Liver (tissue), 3 donors: ENCODE measurements at regions not wholly inside any gene's neighbourhood (a gene's known extent, or its start where the extent isn't known, plus 50 kb on each side); places are given as distances from the start of the nearest gene placed in this dataset.

Experiments used
- GABPA ChIP-seq, 2 donors: IDR thresholded peaks in 1 of 2; conservative IDR thresholded peaks in 1 of 2; 2 replicates each; pipeline ENCODE4 v1.6.1; 2016; ENCODE audit warnings: antibody characterized with exemption in 2 of 2, mild to moderate bottlenecking in 1 of 2, moderate library complexity in 1 of 2
- HNF4A ChIP-seq, 2 donors: conservative IDR thresholded peaks; 2 replicates each; pipeline ENCODE4 v1.6.1; 2016; ENCODE audit warnings: antibody characterized with exemption in 2 of 2, mild to moderate bottlenecking in 2 of 2
- HNF4G ChIP-seq: IDR thresholded peaks from 2 replicates; pipeline ENCODE4 v1.6.1; 2016; ENCODE audit warnings: antibody characterized with exemption
- RAD21 ChIP-seq, 2 donors: IDR thresholded peaks; 2 replicates each; pipeline ENCODE4 v1.6.1; 2016; ENCODE audit warnings: antibody characterized with exemption in 2 of 2, mild to moderate bottlenecking in 2 of 2
- RXRA ChIP-seq, 2 donors: IDR thresholded peaks; 2 replicates each; pipeline ENCODE4 v1.6.1; 2017 to 2018; ENCODE audit warnings: antibody characterized with exemption in 2 of 2, mild to moderate bottlenecking in 1 of 2
- TAF1 ChIP-seq: conservative IDR thresholded peaks from 2 replicates; pipeline ENCODE4 v1.6.1; 2016; ENCODE audit warnings: antibody characterized with exemption, mild to moderate bottlenecking
- TF ChIP-seq, protein P1 (sequence below): fragments of 150-350 bp; IDR thresholded peaks from 2 replicates; pipeline ENCODE4 v1.5.1; 2017; ENCODE audit warnings: improper control_type of control experiment, low read depth, low read length; ENCODE audit not compliant: missing input control
- TF ChIP-seq, protein P2 (sequence below): IDR thresholded peaks from 2 replicates; pipeline ENCODE4 v1.6.1; 2016; ENCODE audit warnings: antibody characterized with exemption, mild to moderate bottlenecking
- TF ChIP-seq, protein P3 (sequence below): IDR thresholded peaks from 2 replicates; pipeline ENCODE4 v1.6.1; 2016; ENCODE audit warnings: antibody characterized with exemption
- TF ChIP-seq, protein P4 (sequence below): IDR thresholded peaks from 2 replicates; pipeline ENCODE4 v1.6.1; 2016; ENCODE audit warnings: antibody characterized with exemption
- donor health status: healthy.
- donor health status: healthy.

DNA sequence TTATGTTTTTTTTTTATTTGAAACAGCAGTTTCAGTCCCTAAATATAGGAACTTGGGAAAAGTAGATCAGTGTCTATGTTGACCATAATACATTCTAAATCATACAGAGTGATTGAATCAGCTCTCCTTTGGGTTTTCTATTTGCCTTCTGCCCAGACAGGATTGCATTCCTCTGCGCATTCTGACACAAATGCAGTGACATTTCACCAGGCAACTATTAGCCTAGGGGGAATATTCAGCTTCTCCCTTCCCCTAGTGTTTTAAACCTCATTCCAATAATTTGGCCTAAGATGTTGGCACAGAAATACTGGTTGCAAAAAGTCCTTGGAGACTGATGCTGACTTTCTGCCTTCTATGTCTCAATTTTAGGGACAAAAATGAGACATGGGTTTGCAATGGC, 172.8 kb downstream of the PTGER3 start:
- no peak for TF ChIP-seq HNF4G
- TF ChIP-seq, protein P1, sequence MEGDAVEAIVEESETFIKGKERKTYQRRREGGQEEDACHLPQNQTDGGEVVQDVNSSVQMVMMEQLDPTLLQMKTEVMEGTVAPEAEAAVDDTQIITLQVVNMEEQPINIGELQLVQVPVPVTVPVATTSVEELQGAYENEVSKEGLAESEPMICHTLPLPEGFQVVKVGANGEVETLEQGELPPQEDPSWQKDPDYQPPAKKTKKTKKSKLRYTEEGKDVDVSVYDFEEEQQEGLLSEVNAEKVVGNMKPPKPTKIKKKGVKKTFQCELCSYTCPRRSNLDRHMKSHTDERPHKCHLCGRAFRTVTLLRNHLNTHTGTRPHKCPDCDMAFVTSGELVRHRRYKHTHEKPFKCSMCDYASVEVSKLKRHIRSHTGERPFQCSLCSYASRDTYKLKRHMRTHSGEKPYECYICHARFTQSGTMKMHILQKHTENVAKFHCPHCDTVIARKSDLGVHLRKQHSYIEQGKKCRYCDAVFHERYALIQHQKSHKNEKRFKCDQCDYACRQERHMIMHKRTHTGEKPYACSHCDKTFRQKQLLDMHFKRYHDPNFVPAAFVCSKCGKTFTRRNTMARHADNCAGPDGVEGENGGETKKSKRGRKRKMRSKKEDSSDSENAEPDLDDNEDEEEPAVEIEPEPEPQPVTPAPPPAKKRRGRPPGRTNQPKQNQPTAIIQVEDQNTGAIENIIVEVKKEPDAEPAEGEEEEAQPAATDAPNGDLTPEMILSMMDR: no peak
- no peak for TF ChIP-seq TAF1
- TF ChIP-seq, protein P2, sequence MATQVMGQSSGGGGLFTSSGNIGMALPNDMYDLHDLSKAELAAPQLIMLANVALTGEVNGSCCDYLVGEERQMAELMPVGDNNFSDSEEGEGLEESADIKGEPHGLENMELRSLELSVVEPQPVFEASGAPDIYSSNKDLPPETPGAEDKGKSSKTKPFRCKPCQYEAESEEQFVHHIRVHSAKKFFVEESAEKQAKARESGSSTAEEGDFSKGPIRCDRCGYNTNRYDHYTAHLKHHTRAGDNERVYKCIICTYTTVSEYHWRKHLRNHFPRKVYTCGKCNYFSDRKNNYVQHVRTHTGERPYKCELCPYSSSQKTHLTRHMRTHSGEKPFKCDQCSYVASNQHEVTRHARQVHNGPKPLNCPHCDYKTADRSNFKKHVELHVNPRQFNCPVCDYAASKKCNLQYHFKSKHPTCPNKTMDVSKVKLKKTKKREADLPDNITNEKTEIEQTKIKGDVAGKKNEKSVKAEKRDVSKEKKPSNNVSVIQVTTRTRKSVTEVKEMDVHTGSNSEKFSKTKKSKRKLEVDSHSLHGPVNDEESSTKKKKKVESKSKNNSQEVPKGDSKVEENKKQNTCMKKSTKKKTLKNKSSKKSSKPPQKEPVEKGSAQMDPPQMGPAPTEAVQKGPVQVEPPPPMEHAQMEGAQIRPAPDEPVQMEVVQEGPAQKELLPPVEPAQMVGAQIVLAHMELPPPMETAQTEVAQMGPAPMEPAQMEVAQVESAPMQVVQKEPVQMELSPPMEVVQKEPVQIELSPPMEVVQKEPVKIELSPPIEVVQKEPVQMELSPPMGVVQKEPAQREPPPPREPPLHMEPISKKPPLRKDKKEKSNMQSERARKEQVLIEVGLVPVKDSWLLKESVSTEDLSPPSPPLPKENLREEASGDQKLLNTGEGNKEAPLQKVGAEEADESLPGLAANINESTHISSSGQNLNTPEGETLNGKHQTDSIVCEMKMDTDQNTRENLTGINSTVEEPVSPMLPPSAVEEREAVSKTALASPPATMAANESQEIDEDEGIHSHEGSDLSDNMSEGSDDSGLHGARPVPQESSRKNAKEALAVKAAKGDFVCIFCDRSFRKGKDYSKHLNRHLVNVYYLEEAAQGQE: no peak
- TF ChIP-seq, protein P3, sequence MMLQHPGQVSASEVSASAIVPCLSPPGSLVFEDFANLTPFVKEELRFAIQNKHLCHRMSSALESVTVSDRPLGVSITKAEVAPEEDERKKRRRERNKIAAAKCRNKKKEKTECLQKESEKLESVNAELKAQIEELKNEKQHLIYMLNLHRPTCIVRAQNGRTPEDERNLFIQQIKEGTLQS: no peak
- TF ChIP-seq, protein P4, sequence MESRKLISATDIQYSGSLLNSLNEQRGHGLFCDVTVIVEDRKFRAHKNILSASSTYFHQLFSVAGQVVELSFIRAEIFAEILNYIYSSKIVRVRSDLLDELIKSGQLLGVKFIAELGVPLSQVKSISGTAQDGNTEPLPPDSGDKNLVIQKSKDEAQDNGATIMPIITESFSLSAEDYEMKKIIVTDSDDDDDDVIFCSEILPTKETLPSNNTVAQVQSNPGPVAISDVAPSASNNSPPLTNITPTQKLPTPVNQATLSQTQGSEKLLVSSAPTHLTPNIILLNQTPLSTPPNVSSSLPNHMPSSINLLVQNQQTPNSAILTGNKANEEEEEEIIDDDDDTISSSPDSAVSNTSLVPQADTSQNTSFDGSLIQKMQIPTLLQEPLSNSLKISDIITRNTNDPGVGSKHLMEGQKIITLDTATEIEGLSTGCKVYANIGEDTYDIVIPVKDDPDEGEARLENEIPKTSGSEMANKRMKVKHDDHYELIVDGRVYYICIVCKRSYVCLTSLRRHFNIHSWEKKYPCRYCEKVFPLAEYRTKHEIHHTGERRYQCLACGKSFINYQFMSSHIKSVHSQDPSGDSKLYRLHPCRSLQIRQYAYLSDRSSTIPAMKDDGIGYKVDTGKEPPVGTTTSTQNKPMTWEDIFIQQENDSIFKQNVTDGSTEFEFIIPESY: no peak
- no peak for TF ChIP-seq RAD21 (IDR thresholded peaks at IDR 0.05)
- no peak for TF ChIP-seq RXRA (IDR thresholded peaks at IDR 0.05)
- TF ChIP-seq HNF4A (conservative IDR thresholded peaks at IDR 0.05): no peak
- TF ChIP-seq GABPA (IDR thresholded peaks at IDR 0.05 in 1 of 2, conservative IDR thresholded peaks at IDR 0.05 in 1 of 2): no peak
